Skin of body (tissue), 1 donor: ENCODE measurements at regions not wholly inside any gene's neighbourhood (a gene's known extent, or its start where the extent isn't known, plus 50 kb on each side); places are given as distances from the start of the nearest gene placed in this dataset.
"Not testable (repeated sequence)": the region's sequence is repeated elsewhere in the genome, so short reads cannot be mapped to it uniquely, and the experiment has no call there.

Experiments
- DNase-seq: peaks from one replicate; lab custom pipeline; 2025; lab: John Stamatoyannopoulos, UW

DNA sequence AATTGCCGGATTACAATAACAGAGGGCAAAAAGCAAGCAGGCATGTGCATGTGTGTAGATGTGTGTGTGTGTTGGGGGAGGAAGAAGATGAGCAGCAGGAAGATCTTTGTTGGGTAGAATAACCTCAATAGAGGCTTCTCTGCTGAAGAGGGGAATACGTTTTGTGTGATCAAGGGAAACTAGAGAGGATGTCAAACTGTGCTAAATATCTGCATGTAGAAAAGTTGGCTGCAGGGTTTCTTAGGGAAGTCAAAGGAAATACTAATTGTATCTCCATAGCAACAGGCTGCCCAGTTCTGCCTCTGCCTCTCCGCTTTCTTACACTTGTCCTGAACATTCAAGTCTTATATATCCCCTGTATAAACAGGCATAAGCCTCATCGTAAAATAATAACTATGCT, 190.1 kb upstream of the RND3 start:
- DNase-seq: no peak

DNA sequence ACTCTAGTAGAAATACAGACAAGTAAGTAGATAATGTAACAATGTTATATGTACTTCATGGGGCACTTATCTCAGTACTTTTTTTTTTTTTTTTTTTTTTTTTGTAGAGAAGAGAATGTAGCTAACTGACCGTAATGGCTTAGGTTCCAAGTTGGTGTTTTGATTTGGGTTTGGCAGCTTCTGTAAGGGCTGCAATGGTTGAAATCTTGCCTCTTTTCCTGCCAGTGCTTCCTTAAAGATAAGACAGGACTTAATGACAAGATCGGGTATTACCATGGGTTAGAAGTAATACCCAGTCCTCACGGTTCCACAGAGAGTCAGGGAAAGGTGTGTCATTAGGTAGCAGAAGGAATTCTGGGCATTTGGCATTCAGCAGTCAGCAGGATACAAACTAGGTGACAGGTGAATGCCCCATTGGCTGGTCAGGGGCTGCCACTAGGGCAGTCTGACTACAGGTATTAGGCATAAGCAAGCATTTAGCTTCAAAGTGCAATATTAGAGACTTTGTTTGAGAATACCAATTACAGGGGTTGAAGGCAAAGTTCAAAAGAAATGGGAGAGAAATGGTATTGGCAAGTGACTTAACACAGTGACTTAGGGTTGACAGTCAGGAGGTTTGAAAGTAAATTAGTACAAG, 189.4 kb upstream of the RND3 start:
- no peak for DNase-seq

DNA sequence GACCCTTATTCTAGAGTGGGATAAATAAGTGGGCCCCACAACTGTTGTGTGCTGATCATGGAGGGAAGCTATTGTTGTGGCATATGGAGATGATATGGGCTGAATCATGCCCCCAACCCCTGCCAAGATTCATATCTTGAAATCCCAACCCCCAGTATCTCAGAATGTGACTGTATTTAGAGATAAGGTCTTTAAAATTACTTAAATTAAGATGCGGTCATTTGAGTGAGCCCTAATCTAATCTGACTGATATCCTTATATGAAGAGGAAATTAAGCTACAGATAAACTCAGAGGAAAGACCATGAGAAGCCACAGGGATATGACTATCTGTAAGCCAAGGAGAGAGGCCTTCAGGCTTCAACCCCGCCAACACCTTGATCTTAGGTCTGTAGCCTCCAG, 188.3 kb upstream of the RND3 start:
- no peak for DNase-seq

DNA sequence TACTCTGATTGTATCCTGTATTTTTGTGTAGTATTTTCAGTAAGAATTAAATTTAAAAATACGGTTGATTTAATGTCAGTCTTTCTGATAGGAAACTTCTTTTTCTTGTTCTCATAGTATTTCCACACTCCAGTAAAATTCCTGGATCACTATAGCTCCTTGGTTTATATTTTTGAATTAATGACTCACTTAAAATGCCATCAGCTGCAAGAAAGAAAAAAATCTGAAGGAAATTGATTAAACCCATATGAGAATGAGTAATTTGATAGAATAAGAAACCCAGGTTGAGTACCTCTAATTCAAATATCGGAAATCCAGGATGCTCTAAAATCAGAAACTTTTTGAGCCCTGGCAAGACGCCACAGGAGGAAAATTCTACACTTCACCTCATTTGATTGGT, 186.8 kb upstream of the RND3 start:
- no peak for DNase-seq

DNA sequence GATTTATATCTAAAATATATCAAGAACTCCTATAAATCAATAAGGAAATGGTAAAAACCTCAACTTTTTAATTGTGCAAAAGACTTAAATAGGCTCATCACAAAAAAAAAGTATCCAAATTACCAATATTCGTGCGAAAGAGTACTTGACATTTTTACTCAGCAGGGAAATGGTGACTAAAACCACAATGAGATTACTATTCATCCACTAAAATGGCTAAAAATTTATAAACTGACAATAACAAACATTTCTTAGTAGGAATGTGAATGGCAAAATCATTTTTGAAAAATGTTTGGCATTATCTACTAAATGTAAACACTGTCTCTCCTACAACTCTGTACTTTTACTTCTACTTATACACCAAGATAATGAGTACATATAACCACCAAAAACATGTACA, 184.8 kb upstream of the RND3 start:
- DNase-seq: no peak

DNA sequence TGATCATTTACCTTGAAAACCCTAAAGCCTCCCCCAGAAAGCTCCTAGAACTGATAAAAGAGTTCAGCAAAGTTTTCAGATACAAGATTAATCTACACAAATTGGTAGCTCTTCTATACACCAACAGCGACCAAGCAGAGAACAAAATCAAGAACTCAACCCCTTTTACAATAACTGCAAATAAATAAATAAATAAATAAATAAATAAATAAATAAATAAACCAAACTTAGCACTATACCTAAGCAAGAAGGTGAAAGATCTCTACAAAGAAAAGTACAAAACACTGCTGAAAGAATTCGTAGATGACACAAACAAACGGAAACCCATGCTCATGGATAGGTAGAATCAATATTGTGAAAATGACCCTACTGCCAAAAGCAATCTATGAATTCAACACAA, 182.0 kb upstream of the RND3 start:
- DNase-seq: no peak

DNA sequence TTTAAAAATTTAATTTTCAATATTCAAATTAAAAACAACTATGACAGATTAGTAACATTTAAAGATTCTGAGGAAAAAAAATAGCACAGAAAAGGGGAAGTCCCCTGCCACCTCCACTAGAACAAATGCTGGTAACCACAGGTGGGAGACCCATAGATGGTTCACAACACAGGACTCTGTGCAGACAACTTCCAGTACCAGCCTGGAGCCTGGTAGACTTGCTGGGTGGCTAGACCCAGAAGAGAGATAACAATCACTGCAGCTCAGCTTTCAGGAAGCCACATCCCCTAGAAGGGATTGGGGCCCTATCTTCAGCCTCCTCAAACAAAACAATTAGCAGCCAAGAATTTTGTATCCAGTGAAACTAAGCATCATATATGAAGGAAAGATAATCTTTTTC, 179.6 kb upstream of the RND3 start:
- not testable (repeated sequence) for DNase-seq

DNA sequence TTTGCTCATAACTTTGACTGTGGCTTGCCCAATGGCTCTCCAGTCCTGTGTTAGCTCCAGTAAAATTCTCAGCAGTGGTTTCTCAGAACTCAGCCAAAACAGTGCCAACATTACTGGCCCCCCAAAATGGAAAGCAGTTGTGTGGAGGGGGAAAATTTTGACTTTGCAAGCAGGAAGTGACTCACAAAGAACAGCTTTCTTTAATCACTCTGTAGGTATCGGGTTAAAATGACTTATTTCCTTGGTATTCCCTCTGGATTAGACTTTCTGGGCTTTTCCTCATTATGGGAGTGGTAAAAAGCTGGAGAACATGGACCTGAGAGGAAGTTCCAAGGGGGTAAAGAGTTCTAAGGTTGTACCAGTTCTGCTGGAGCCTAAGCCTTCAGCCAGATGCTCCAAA, 175.7 kb upstream of the RND3 start:
- no peak for DNase-seq

DNA sequence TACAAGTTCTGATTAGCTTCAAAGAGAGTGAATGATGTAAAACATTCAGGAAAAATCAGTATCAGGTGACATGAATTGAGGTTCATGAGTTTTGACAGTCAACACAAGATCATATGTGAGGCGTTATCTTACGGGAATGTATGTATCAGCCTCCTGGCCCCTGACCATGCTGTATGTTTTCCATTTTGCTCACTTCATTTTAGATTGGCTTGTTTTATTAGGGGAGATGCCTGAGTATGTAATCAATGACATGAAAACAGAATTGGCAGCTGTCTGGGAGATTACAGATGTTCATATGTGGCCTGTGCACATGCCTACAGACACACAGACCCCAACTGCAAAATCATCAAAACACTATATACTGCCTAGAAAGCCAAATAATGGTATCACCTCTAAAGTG, 168.5 kb upstream of the RND3 start:
- DNase-seq: peak; percentile 46

DNA sequence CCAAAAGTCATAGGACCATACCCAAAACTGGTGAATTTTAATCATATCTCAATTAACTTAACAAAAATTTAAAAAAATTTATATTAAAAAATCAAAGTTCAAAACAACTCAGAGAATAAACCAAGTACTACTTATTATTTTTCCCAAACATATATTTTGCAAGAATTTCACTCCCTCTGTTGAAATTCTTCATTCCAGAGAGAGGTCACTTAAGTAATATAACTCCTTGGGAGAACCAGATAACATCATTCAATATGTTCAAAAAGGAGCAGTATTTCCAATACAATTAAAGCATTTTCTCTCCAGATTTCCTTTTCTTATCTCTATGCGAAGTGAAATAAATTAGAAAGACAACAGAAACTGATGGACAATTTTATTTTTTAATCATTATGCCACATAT, 165.9 kb upstream of the RND3 start:
- no peak for DNase-seq

DNA sequence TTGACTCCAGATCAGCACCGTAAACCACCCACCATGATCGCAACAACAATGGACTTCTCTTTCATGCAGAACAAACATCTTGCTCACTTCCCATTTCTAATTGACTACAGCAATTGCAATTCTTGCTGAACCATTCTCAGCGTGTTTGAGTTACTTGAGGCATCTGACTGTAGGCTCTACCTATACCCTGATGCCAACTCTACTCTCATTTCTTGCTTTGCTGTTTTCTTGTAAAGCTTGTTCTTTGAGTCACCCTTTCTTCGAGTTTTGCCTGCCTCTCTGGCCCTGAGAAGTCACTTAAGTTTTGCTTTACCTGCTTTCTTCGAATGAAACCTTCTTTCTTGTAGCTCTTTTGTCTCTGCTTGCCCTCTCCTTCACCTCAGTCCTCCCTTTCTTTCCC, 160.5 kb upstream of the RND3 start:
- no peak for DNase-seq

DNA sequence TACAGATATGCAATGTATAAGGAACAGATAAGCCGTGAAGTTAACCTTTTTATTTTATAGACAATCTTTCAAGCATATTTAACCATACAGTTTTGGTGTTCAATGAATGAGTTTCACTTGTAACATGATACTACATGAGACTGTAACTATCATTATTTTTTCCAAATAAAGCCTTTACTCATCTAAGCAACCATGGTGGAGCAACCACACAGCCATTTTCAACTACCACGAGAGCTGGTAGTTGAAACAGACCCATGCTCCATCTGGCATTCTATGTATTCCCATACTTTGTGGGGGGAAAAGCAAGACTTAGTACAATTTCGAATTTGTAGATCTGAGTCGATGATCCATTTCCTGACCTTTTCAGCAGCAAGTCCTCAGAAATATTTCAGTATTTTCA, 159.3 kb upstream of the RND3 start:
- DNase-seq: no peak

DNA sequence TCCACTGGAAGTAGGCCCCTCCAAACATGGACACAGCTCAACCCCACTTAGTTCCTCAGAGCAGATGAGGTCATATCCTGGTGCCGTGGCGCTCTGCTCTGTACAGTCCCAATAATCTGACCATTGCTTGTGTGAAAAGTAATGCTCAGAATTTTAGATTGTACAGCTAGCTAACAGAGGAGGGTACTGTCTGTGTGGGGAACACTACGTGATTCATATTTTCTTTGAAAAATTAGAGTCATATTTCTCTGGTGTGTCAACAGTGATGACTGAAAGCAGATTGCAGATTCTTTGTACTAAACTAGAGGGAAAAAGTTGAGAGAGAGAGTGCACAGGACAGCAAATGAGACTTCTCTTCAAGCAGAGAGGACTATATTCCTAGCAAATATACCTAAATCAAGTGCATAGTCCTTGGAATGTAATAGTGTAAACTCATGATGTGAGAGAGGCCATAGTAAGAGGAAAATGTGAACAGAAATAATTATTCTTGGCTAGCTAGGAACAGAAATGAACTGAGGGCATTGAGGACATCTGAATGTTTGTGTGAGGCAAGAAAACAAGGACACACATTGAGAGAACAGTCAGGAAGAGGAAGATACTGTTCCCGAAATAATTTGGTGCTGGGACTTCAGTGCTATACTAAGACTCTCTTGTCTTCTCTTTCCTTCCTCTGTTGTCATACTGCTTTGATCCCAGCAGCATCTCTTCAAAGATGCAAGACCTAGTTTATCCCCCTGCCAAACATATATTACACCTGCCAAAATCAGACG, 157.0 kb upstream of the RND3 start:
- DNase-seq: peak; percentile 55

DNA sequence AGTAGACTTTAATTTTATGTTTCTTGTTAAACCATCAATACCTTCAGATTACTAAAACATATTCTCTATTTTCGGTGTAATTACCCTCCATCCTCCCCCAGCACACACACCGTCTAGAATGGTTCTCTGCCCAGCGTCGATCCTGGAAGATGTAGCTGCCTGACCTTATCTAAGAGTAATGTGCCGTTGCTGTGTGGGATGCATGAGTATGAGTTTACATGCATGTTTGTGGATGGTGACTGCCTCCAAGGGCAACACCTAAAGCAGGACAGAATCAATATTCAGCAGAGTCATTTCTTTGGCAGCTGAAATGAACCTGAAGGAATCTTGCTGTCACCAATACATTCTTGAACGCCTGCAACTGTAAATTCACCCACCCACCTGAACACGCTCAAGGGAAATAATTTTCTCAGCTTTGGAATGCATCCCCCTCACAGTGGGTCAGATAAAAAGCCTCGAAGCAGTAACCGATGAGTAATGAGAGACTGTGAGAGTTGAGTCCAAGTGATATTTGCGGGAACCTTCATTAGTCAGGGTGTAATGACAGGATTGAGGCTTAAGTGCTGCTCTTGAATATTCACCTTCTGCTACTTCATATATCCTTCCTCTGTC, 155.8 kb upstream of the RND3 start:
- DNase-seq: no peak

DNA sequence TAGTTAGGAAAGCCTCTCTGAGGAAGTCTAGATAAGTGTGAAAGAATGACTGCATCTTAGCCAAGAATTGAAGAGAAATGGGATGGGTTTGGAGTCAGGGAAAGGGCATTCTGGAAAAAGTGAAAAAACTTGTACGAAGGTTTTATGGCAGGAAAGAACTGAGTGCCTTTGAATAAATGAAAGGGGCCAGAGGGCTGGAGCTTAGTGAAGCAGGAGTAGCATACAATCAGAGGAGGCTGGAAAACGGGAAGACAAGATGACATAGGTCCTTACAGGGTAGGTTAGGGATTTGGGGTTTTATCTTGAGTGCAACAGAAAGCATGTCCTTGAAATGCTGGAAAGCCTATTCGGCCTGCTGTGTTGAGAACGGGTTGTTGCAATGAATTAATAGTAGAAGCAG, 152.6 kb upstream of the RND3 start:
- DNase-seq: peak; percentile 25

DNA sequence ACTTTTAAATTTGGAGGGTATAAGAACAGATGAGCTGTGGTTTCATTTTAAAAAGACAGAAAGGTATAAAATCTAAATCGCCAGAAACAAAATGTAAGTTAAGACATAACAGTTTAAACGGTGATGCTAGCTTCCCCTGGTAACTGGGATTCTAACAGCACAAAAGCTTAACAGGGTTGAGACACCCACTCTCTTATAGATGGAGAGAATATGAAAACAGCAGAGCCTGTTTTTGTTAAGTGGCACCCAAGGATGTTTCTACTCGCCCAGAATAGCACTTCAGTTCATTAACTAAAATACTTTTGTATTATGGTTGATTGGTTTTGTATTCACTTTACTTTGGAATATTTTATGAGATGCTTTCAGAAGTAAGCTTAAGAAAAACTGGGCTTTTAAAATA, 151.9 kb upstream of the RND3 start:
- no peak for DNase-seq

DNA sequence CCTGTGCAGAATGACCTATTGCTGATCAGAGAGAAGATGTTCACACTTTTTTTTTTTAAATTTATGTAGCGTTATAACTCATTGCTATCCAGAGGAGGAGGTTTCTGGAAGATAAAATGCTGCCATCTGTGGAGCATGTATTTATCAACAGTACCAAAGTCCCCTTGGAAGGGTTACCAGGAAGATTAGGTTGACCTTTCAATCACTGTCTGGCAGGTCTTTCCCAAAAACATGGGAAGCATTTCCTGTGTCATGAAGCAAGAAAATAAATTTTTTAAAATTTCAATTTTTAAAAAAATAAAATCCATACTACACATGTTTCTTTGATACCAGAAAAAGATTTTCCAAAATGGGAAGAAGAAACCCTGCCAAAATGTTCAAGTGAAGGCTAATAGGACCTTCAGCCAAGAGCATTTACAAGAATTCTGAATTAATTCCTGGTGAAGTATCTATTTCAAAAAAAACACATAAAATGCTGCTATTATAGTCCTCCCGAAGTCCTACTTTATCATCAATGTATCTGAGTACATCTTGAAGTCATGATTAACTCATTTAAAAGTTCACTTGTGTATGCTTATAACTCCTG, 143.9 kb upstream of the RND3 start:
- no peak for DNase-seq

DNA sequence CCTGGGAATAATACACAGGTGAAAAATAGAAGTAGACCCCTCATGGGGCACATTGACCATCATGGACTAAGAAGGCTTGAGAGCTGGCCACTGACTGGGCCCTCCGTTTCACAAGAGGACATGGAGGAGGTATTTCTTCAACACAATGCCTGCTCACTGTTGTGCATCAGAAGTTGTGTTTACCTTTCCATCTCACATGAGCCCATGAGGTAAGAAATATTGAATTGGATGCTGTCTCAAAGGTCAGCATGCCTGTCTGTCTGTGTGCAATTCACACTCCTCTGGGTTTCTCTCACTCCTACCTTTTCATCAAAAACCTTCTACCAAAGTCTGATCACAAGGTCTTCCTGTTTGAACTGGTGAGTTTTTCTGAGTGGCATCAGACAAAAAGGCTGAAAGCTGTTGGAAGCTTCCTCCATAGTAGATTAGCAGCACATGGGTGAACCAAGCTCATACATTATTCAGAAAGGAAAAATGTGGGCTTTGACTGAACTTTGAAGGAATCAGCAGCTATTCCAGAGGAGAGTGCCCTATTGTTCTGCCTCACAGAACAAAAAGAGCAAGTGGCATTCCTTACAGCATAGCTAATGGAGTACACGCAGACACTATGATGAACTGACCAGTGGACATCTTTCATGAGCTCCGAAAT, 143.2 kb upstream of the RND3 start:
- DNase-seq: peak; percentile 56

DNA sequence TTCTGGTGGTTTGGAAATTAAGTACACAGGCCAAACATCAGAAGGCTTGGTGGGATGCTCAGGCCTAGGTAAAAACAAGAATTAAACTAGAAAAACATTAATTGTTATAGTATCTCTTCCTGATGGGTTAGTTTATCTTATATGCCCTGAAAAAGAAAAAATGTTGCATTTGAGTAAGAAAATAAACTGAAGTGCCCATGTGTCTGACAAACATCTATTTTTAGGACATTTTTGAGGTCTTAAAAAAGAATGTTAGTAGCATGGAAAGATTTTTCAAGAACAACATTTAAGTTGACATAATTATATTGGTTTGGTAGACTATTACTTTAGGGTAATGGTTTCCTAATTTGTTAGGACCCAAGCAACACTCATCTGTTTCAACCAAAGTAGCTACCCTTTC, 140.1 kb upstream of the RND3 start:
- no peak for DNase-seq

DNA sequence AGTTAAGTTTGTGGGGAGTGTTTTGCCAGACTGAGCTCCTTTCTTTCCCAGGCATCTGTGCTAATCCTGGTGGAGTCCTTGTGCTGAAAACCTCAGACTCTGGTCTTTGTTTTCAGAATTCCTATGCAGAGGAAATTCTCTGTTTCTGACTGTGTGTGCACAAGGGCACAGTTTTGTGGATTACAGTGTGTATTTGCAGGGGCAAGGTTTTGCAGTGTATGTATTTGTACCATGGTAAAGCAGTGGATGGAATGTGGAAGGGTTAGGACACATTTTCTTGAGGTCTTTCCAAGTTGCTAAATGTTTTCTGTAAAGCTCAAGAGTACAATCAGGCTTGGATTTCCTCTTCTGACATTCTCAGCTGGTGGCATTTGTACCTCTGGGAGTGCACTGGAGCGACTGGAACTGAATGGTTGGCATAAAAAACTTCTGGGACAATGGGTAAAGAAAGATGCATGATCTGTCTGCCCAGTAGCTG, 139.5 kb upstream of the RND3 start:
- DNase-seq: no peak

DNA sequence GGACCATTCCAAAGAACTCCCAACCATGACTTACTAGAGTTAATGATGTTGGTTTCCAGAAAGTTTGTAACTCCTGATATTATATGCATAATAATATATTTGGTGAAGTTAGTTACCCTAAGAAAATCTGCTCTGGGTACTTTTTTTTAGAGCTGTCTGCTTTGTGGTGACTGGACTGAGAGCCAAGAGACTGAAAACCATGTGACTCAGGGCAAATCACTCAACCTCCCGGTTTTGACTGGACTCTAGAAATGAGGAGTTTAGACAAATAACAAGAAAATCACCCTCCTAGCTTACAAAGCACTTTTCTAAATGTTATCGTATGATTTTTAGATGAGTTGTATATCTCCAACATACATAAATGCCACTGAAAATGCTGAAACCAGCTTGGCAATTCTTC, 138.3 kb upstream of the RND3 start:
- DNase-seq: no peak

DNA sequence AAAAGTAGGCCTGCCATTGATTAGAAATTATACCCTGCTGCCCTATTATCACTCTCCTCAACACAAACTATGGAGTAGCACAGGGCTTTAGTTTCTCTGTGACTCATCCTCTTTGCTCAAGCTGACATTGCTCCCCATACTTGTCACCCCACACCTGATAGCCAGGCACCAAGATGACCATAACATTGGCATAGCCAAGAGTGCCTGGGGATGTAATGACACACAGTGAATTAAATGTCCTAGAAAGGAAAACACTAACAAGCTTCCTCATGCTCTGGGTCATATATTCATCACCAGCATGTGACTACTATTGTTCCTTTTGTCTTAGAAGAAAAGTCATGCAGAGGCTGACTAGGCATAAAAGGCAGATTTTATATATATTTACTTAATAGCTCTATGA, 137.8 kb upstream of the RND3 start:
- no peak for DNase-seq
